T-cell (primary cell): ENCODE measurements at regions not wholly inside any gene's neighbourhood (a gene's known extent, or its start where the extent isn't known, plus 50 kb on each side); places are given as distances from the start of the nearest gene placed in this dataset.

Experiments used
- ATAC-seq, 4 experiments: fragments of 200-7000 bp in 3 of 4; fragments of 150-1000 bp in 1 of 4; cut with Tn5 transposase; replicated peaks in 1 of 4; 1 replicate in 3 of 4; 2 replicates in 1 of 4; pipeline ENCODE4 v1.10.0; 2021; ENCODE audit warnings: moderate library complexity in 3 of 4, mild to moderate bottlenecking in 2 of 4, moderate number of reproducible peaks in 1 of 4
- CTCF ChIA-PET, 2 donors: fragments of 300-600 bp; sonication (Branson Sonifier 250); formaldehyde crosslinking; loops; one replicate each; lab custom pipeline; 2022; ENCODE audit warnings: antibody characterized with exemption in 2 of 2; lab: Charles Lee
- POLR2A ChIA-PET, 2 donors: fragments of 300-600 bp; sonication (Branson Sonifier 250); formaldehyde crosslinking; loops; one replicate each; lab custom pipeline; 2022; ENCODE audit warnings: antibody characterized with exemption in 2 of 2; lab: Charles Lee
- DNase-seq, 35 experiments: peaks; one replicate each; pipeline versions ENCODE4 v3.0.0 to v3.0.0-alpha.2; 2013 to 2023
- H3K27ac ChIP-seq: one replicate; pipeline ENCODE4 v1.5.1; 2013; ENCODE audit warnings: low read length
- H3K27me3 ChIP-seq, 2 experiments: replicated peaks in 1 of 2; 1 replicate in 1 of 2; 2 replicates in 1 of 2; pipeline versions ENCODE4 v1.6.1 to v1.7.0; 2013; ENCODE audit warnings: low read length in 1 of 2, mixed read lengths in 1 of 2; ENCODE audit not compliant: control insufficient read depth in 2 of 2, insufficient read depth in 2 of 2; ENCODE audit errors: extremely low read depth in 1 of 2
- H3K36me3 ChIP-seq, 2 donors: 1 replicate in 1 of 2; 2 replicates in 1 of 2; pipeline versions ENCODE4 v1.6.1 to v1.7.0; 2013; ENCODE audit warnings: low read length in 1 of 2; ENCODE audit not compliant: control insufficient read depth in 2 of 2, insufficient read depth in 1 of 2; ENCODE audit errors: extremely low read depth in 1 of 2
- H3K4me1 ChIP-seq, 2 experiments: 1 replicate in 1 of 2; 2 replicates in 1 of 2; pipeline versions ENCODE4 v1.6.1 to v1.7.0; 2013; ENCODE audit warnings: low read length in 2 of 2, mixed read lengths in 1 of 2; ENCODE audit not compliant: insufficient read depth in 2 of 2, control insufficient read depth in 1 of 2; ENCODE audit errors: extremely low read depth in 1 of 2
- H3K4me3 ChIP-seq, 2 donors: 1 replicate in 1 of 2; 2 replicates in 1 of 2; pipeline versions ENCODE4 v1.5.1 to v1.7.0; 2013; ENCODE audit warnings: mild to moderate bottlenecking in 2 of 2, low read length in 1 of 2, moderate library complexity in 1 of 2; ENCODE audit not compliant: control insufficient read depth in 1 of 2; ENCODE audit errors: extremely low read depth in 1 of 2
- H3K9me3 ChIP-seq: 2 replicates; pipeline ENCODE4 v1.7.0; 2013
- H3K27ac Mint-ChIP-seq, 2 donors: one replicate each; pipeline ENCODE4 v1.8.0; 2020 to 2021; ENCODE audit warnings: mild to moderate bottlenecking in 2 of 2, mixed read lengths in 2 of 2
- H3K27me3 Mint-ChIP-seq, 2 donors: one replicate each; pipeline ENCODE4 v1.8.0; 2021 to 2022; ENCODE audit warnings: mixed read lengths in 2 of 2
- H3K36me3 Mint-ChIP-seq: one replicate; pipeline ENCODE4 v1.8.0; 2021; ENCODE audit warnings: mixed read lengths
- H3K4me1 Mint-ChIP-seq, 3 donors: one replicate each; pipeline ENCODE4 v1.8.0; 2020 to 2022; ENCODE audit warnings: mixed read lengths in 3 of 3, mild to moderate bottlenecking in 1 of 3
- H3K4me3 Mint-ChIP-seq, 3 donors: one replicate each; pipeline ENCODE4 v1.8.0; 2020 to 2022; ENCODE audit warnings: mild to moderate bottlenecking in 3 of 3, mixed read lengths in 3 of 3, moderate library complexity in 3 of 3
- H3K9me3 Mint-ChIP-seq, 3 donors: one replicate each; pipeline ENCODE4 v1.8.0; 2020 to 2022; ENCODE audit warnings: mixed read lengths in 3 of 3
- WGBS: methylation state at CpG from one replicate; pipeline ENCODE4 v1.1.5; 2013; ENCODE audit warnings: missing lambda C conversion rate; ENCODE audit not compliant: insufficient coverage; 5-methylcytosine and 5-hydroxymethylcytosine counted together

DNA sequence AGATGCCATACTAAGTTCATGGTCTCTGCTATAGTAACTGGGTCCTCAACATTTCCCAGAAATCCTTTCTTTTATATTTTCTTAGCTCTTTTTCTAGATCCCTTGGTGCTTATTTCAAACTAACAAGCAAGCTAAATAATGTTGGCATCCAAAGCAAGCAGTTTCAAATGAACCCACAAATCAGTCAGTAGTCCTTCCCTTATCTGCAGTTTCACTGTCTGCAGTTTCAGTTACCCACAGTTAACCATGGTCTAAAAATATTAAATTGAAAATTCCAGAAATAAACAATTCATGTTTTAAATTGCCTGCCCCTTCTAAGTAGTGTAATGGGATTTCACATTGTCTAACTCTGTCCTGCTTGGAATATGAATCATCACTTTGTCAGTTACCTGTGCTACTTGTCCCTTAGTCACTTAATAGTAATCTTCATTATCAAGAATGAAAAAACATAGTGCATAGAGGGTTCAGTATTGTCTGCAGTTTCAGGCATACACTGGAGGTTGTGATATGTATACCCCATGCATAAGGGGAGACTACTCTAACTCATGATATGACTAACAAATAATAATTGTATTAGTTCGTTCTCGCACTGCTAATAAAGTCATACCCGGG is 633.7 kb downstream of the MECOM start:
- POLR2A ChIA-PET = interaction anchor here (0.6 kb wide), 2 partner anchors 9 to 11 kb away, joined by 3 to 4 read pairs; no protein-coding TSS in a partner anchor

DNA sequence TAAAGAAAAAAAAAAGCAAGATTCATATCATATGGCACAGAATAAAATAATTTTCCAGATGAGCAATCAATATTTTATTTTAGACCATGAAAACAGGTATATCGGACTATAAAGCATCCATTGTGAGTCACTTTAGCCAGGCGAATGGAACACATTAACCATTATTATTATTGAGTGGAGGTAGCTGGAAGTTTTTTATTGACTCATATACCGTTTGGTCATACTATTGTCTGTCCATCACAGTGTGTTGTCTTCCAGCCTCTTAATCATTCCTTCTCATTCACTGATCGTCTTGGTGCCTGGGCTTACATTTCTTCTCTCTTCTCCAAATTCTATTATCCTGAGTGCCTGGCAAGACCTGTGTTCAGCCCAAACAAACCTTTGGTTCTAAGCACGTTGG is 634.8 kb downstream of the MECOM start:
- Histone ChIP-seq H3K4me1 (no peaks in the 10 kb centered on the region), H3K36me3 (no peaks in the 10 kb centered on the region), H3K9me3 (no peaks in the 10 kb centered on the region), H3K4me3 (no peak overlapping the region), H3K27me3 (no peaks in the 10 kb centered on the region), H3K27ac (no peak overlapping the region)
- POLR2A ChIA-PET = no interaction called here
- WGBS = 78% methylated on average over 3 of the region's 5 CpGs
- CTCF ChIA-PET = no interaction called here
- Mint-ChIP-seq H3K4me1 (no peaks in the 10 kb centered on the region), H3K4me3 (no peak overlapping the region), H3K27ac (no peak overlapping the region), H3K36me3 (no peaks in the 10 kb centered on the region), H3K9me3 (no peaks in the 10 kb centered on the region), H3K27me3 (no peaks in the 10 kb centered on the region)
- no peak for DNase-seq
- no peak for ATAC-seq

More for the DNA sequence above, 633.7 kb downstream of the MECOM start:
- Histone ChIP-seq H3K4me1 (no peaks in the 10 kb centered on the region), H3K9me3 (no peaks in the 10 kb centered on the region), H3K27me3 (no peaks in the 10 kb centered on the region), H3K27ac (no peak overlapping the region), H3K4me3 (no peak overlapping the region), H3K36me3 (no peaks in the 10 kb centered on the region)
- Mint-ChIP-seq H3K4me1 (no peaks in the 10 kb centered on the region), H3K4me3 (no peak overlapping the region), H3K27ac (no peak overlapping the region), H3K9me3 (no peaks in the 10 kb centered on the region), H3K27me3 (no peaks in the 10 kb centered on the region), H3K36me3 (no peaks in the 10 kb centered on the region)
- CTCF ChIA-PET = no interaction called here
- no CpG with 5 or more reads among the region's 3 CpGs for WGBS
- no peak for DNase-seq
- no peak for ATAC-seq

DNA sequence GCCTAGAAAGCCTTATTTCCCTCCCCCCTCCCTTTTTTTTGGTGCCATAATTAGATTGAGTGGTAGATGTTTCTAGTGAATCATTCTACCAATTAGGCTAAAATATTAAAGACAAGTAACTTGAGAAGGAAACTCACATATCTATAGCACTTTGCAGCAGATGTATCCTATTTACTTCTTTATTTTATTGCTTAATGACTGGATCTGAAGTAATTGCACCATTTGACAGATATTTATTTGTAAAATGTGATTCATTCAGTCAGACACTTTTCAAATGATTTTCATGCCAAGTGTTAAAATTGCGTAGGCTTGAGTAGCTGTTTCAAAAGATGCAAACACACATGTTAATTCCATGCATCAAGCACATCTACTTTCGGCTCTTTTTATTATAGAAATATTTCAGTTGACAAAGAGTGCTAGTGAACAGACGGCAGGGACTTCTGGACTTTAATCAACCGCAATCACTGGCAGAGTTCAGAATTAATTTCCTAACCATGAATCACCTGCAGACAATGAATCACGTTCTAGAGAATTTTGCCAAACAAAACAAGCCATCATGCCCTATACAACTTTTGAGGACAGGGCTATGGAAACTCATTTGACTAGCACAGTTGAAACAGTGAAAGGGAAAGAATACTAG is 636.8 kb downstream of the MECOM start:
- no peak for DNase-seq
- Histone ChIP-seq H3K27me3 (no peaks in the 10 kb centered on the region), H3K4me3 (no peak overlapping the region), H3K36me3 (no peaks in the 10 kb centered on the region), H3K4me1 (no peaks in the 10 kb centered on the region), H3K9me3 (no peaks in the 10 kb centered on the region), H3K27ac (no peak overlapping the region)
- Mint-ChIP-seq H3K27ac (no peak overlapping the region), H3K36me3 (no peaks in the 10 kb centered on the region), H3K4me3 (no peak overlapping the region), H3K27me3 (no peaks in the 10 kb centered on the region), H3K4me1 (no peaks in the 10 kb centered on the region), H3K9me3 (no peaks in the 10 kb centered on the region)
- 90% methylated on average over 2 of the region's 5 CpGs for WGBS
- ChIA-PET CTCF (no interaction called here), POLR2A (no interaction called here)
- no peak for ATAC-seq

DNA sequence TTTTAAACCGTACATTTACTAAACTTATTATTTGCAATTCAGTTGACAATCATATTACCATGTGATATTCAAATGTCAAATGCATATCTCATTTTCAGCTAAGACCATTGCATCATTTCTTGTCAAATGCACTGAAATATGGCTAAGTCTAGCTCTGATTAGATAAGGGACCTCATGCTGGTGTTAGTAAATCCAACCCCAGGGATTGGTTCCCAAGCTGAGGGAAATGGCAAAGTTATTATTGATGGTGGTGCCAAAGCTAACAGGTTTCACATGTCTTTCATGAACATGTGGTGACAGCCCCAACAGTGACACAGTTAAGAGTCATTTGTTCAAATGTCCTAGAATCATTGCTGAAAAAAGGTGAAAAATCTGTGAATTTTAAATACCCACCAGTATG is 641.1 kb downstream of the MECOM start:
- H3K27ac ChIP-seq = no peak overlapping the region
- WGBS = no CpG with 5 or more reads among the region's 1 CpG
- ATAC-seq = no peak
- ChIA-PET CTCF (no interaction called here), POLR2A (no interaction called here)
- no peak for DNase-seq
- peaks cover 0 to 4% (median 0%) of the 10 kb centered on the region in 3 donors for H3K9me3 Mint-ChIP-seq
- no peaks in the 10 kb centered on the region for H3K27me3 ChIP-seq
- H3K9me3 ChIP-seq = no peaks in the 10 kb centered on the region
- H3K27me3 Mint-ChIP-seq = no peaks in the 10 kb centered on the region
- no peak overlapping the region for H3K4me3 Mint-ChIP-seq
- no peaks in the 10 kb centered on the region for H3K36me3 ChIP-seq
- no peak overlapping the region for H3K4me3 ChIP-seq
- no peak overlapping the region for H3K27ac Mint-ChIP-seq
- no peaks in the 10 kb centered on the region for H3K4me1 ChIP-seq
- no peaks in the 10 kb centered on the region for H3K36me3 Mint-ChIP-seq
- no peaks in the 10 kb centered on the region for H3K4me1 Mint-ChIP-seq

DNA sequence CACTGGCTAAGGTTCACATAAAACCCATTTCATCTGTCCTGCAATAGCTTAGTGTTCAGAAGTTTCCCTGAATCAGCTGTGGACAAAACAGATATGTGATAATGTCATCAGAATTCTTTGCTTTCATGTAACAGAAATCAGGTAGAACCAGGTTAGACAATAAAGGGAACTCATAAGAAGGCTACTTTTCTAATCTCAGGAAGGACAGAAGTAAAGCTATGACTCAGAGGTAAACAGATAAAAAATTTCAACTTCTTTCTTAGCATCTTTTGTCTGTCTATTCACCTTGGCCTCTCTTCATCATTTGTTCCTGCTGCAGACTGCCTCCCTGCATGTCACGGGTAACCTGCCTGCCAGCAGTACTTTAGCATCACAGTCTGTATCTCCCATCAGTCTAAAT is 643.1 kb downstream of the MECOM start:
- DNase-seq (no peak), ATAC-seq (no peak)
- peaks cover 0 to 4% (median 0%) of the 10 kb centered on the region in 3 donors for H3K9me3 Mint-ChIP-seq
- H3K36me3 Mint-ChIP-seq = no peaks in the 10 kb centered on the region
- Histone ChIP-seq H3K4me3 (no peak overlapping the region), H3K27ac (no peak overlapping the region), H3K36me3 (no peaks in the 10 kb centered on the region), H3K27me3 (no peaks in the 10 kb centered on the region), H3K4me1 (no peaks in the 10 kb centered on the region), H3K9me3 (no peaks in the 10 kb centered on the region)
- no peak overlapping the region for H3K27ac Mint-ChIP-seq
- ChIA-PET CTCF (no interaction called here), POLR2A (no interaction called here)
- H3K4me3 Mint-ChIP-seq = no peak overlapping the region
- no peaks in the 10 kb centered on the region for H3K27me3 Mint-ChIP-seq
- no CpG with 5 or more reads among the region's 1 CpG for WGBS
- H3K4me1 Mint-ChIP-seq = no peaks in the 10 kb centered on the region

DNA sequence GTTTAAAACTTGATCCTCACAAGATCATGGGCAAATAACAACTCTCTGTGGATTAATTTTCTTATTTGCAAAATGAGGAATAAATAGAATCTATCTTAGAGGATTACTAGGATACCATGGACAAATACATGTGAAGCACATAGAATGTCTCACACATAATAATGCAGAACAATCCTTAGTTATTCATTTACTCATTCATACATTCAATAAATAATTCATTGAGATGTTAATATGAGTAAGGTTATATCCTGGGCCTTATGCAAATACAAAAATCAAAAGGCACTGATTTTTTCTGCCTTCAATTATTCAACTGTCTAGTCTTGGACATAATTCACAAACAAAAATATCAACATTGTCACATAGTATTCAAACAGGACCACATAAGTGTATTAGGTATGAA is 654.1 kb downstream of the MECOM start:
- Histone ChIP-seq H3K4me3 (no peak overlapping the region), H3K9me3 (no peaks in the 10 kb centered on the region), H3K27ac (no peak overlapping the region), H3K27me3 (no peaks in the 10 kb centered on the region), H3K4me1 (no peaks in the 10 kb centered on the region), H3K36me3 (no peaks in the 10 kb centered on the region)
- ATAC-seq = no peak
- no peak for DNase-seq
- no peaks in the 10 kb centered on the region for H3K27me3 Mint-ChIP-seq
- POLR2A ChIA-PET = no interaction called here
- H3K36me3 Mint-ChIP-seq = no peaks in the 10 kb centered on the region
- peaks cover 0 to 11% (median 3%) of the 10 kb centered on the region in 3 donors for H3K9me3 Mint-ChIP-seq
- H3K27ac Mint-ChIP-seq = no peak overlapping the region
- H3K4me3 Mint-ChIP-seq = no peak overlapping the region
- CTCF ChIA-PET = no interaction called here
- no peaks in the 10 kb centered on the region for H3K4me1 Mint-ChIP-seq
